ENCODE measurements at regions not wholly inside any gene's neighbourhood (a gene's known extent, or its start where the extent isn't known, plus 50 kb on each side); places are given as distances from the start of the nearest gene placed in this dataset.
A peak's percentile ranks its signal among the peaks of the same experiment; 100 is the strongest.

- H3K9me3 ChIP-seq (ENCODE audit: low read depth, low read length) = peaks cover 4% of the 10 kb centered on the region
- no peak for DNase-seq (ENCODE audit: insufficient read length, low spot score, missing footprints)
- no peaks in the 10 kb centered on the region for H3K4me1 ChIP-seq (ENCODE audit: insufficient read depth, low read length)
- H3K27ac ChIP-seq (ENCODE audit: low read depth, low read length) = no peak overlapping the region
- H3K4me2 ChIP-seq (ENCODE audit: insufficient read depth, low read length) = no peak overlapping the region
- no peak overlapping the region for H2AFZ ChIP-seq (ENCODE audit: low read length)
- no peaks in the 10 kb centered on the region for H3K27me3 ChIP-seq (ENCODE audit: insufficient read depth, low read length)
- H3K79me2 ChIP-seq (ENCODE audit: insufficient read depth, low read length) = no peaks in the 10 kb centered on the region
- H3K36me3 ChIP-seq (ENCODE audit: insufficient read depth, low read length) = no peaks in the 10 kb centered on the region
- no peak for TF ChIP-seq CTCF (IDR thresholded peaks at IDR 0.05; ENCODE audit: extremely low read depth, low read depth, low read length)
- no peak overlapping the region for H3K4me3 ChIP-seq (ENCODE audit: insufficient read depth, low read length)
- no peaks in the 10 kb centered on the region for H4K20me1 ChIP-seq (ENCODE audit: insufficient read depth, low read length)
These were observed 804.3 kb downstream of the DCDC2C start for GRCh38 chr2:4507661-4508060.

- no peak overlapping the region for H3K4me2 ChIP-seq (ENCODE audit: insufficient read depth, low read length)
- H3K27ac ChIP-seq (ENCODE audit: low read depth, low read length) = no peak overlapping the region
- no peaks in the 10 kb centered on the region for H3K36me3 ChIP-seq (ENCODE audit: insufficient read depth, low read length)
- H3K79me2 ChIP-seq (ENCODE audit: insufficient read depth, low read length) = no peaks in the 10 kb centered on the region
- DNase-seq (ENCODE audit: insufficient read length, low spot score, missing footprints) = peak; percentile 13
- no peak for TF ChIP-seq CTCF (IDR thresholded peaks at IDR 0.05; ENCODE audit: extremely low read depth, low read depth, low read length)
- H3K4me1 ChIP-seq (ENCODE audit: insufficient read depth, low read length) = no peaks in the 10 kb centered on the region
- no peaks in the 10 kb centered on the region for H4K20me1 ChIP-seq (ENCODE audit: insufficient read depth, low read length)
- no peak overlapping the region for H2AFZ ChIP-seq (ENCODE audit: low read length)
- H3K27me3 ChIP-seq (ENCODE audit: insufficient read depth, low read length) = no peaks in the 10 kb centered on the region
- no peak overlapping the region for H3K4me3 ChIP-seq (ENCODE audit: insufficient read depth, low read length)
- no peaks in the 10 kb centered on the region for H3K9me3 ChIP-seq (ENCODE audit: low read depth, low read length)
These were observed 812.7 kb downstream of the DCDC2C start for GRCh38 chr2:4515871-4516761.

- no peak overlapping the region for H3K4me2 ChIP-seq (ENCODE audit: insufficient read depth, low read length)
- no peaks in the 10 kb centered on the region for H4K20me1 ChIP-seq (ENCODE audit: insufficient read depth, low read length)
- TF ChIP-seq CTCF (IDR thresholded peaks at IDR 0.05; ENCODE audit: extremely low read depth, low read depth, low read length) = no peak
- DNase-seq (ENCODE audit: insufficient read length, low spot score, missing footprints) = no peak
- no peaks in the 10 kb centered on the region for H3K79me2 ChIP-seq (ENCODE audit: insufficient read depth, low read length)
- H3K27ac ChIP-seq (ENCODE audit: low read depth, low read length) = no peak overlapping the region
- peaks cover 3% of the 10 kb centered on the region for H3K9me3 ChIP-seq (ENCODE audit: low read depth, low read length)
- H3K27me3 ChIP-seq (ENCODE audit: insufficient read depth, low read length) = no peaks in the 10 kb centered on the region
- no peaks in the 10 kb centered on the region for H3K36me3 ChIP-seq (ENCODE audit: insufficient read depth, low read length)
- H2AFZ ChIP-seq (ENCODE audit: low read length) = no peak overlapping the region
- H3K4me3 ChIP-seq (ENCODE audit: insufficient read depth, low read length) = no peak overlapping the region
- no peaks in the 10 kb centered on the region for H3K4me1 ChIP-seq (ENCODE audit: insufficient read depth, low read length)
These were observed 815.2 kb downstream of the DCDC2C start for GRCh38 chr2:4518596-4518995.

- Histone ChIP-seq H3K4me2 (ENCODE audit: insufficient read depth, low read length) (no peak overlapping the region), H3K79me2 (ENCODE audit: insufficient read depth, low read length) (no peaks in the 10 kb centered on the region), H2AFZ (ENCODE audit: low read length) (no peak overlapping the region), H3K4me1 (ENCODE audit: insufficient read depth, low read length) (no peaks in the 10 kb centered on the region), H3K27me3 (ENCODE audit: insufficient read depth, low read length) (no peaks in the 10 kb centered on the region), H4K20me1 (ENCODE audit: insufficient read depth, low read length) (no peaks in the 10 kb centered on the region), H3K27ac (ENCODE audit: low read depth, low read length) (no peak overlapping the region), H3K4me3 (ENCODE audit: insufficient read depth, low read length) (no peak overlapping the region), H3K36me3 (ENCODE audit: insufficient read depth, low read length) (no peaks in the 10 kb centered on the region), H3K9me3 (ENCODE audit: low read depth, low read length) (peaks cover 3% of the 10 kb centered on the region)
- TF ChIP-seq CTCF (IDR thresholded peaks at IDR 0.05; ENCODE audit: extremely low read depth, low read depth, low read length) = no peak
- no peak for DNase-seq (ENCODE audit: insufficient read length, low spot score, missing footprints)
These were observed 819.4 kb downstream of the DCDC2C start for GRCh38 chr2:4522498-4523421.
